IMR-90 (cell line): ENCODE measurements at regions not wholly inside any gene's neighbourhood (a gene's known extent, or its start where the extent isn't known, plus 50 kb on each side); places are given as distances from the start of the nearest gene placed in this dataset.

ENCODE experiments used
- ATAC-seq: fragments of 200-7000 bp; cut with Tn5 transposase; 2 replicates; pipeline ENCODE4 v1.9.1; 2020; ENCODE audit warnings: low read depth, mild to moderate bottlenecking, moderate library complexity
- BruUV-seq: library from RNA; stranded (reverse); fragments of 400-500 nt; replicated peaks from 2 replicates; lab custom pipeline; 2021; lab: Mats Ljungman, UMichigan
- CTCF ChIA-PET: fragments of 300-600 bp; formaldehyde crosslinking; extraction: SDS; loops from one replicate; lab custom pipeline; 2021; ENCODE audit warnings: antibody characterized with exemption; lab: Yijun Ruan, JAX
- POLR2A ChIA-PET: fragments of 300-600 bp; sonication (Branson Sonifier 250); formaldehyde crosslinking; loops from one replicate; lab custom pipeline; 2022; ENCODE audit warnings: antibody characterized with exemption; ENCODE audit not compliant: unreplicated experiment; lab: Charles Lee
- DNase-seq: peaks from one replicate; pipeline ENCODE4 v3.0.0; 2013
- H2AFZ ChIP-seq: replicated peaks from 2 replicates; pipeline ENCODE3; 2013; ENCODE audit warnings: low read length, mild to moderate bottlenecking; ENCODE audit not compliant: poor library complexity
- H2AK5ac ChIP-seq: 2 replicates; pipeline ENCODE4 v1.6.1; 2013; ENCODE audit warnings: low read depth, low read length, inconsistent platforms
- H2AK9ac ChIP-seq: replicated peaks from 2 replicates; pipeline ENCODE3; 2013; ENCODE audit warnings: mild to moderate bottlenecking, low read depth, low read length, moderate library complexity; ENCODE audit not compliant: poor library complexity
- H2BK120ac ChIP-seq: 2 replicates; pipeline ENCODE4 v1.6.1; 2013; ENCODE audit warnings: low read depth, low read length, inconsistent platforms
- H2BK15ac ChIP-seq: 3 replicates; pipeline ENCODE4 v1.6.1; 2013; ENCODE audit warnings: low read depth, low read length, inconsistent platforms
- H2BK20ac ChIP-seq: 2 replicates; pipeline ENCODE4 v1.6.1; 2013; ENCODE audit warnings: low read depth, mild to moderate bottlenecking, inconsistent platforms, low read length, moderate library complexity
- H2BK5ac ChIP-seq: 2 replicates; pipeline ENCODE4 v1.6.1; 2013; ENCODE audit warnings: mild to moderate bottlenecking, low read depth, low read length, inconsistent platforms; ENCODE audit not compliant: poor library complexity, severe bottlenecking
- H3K14ac ChIP-seq: replicated peaks from 2 replicates; pipeline ENCODE4 v1.6.1; 2013; ENCODE audit warnings: low read depth, low read length, inconsistent platforms
- H3K18ac ChIP-seq: 2 replicates; pipeline ENCODE4 v1.6.1; 2013; ENCODE audit warnings: low read depth, low read length, control low read depth
- H3K23ac ChIP-seq: 2 replicates; pipeline ENCODE4 v1.6.1; 2013; ENCODE audit warnings: low read depth, low read length, inconsistent platforms
- H3K27ac ChIP-seq: 2 replicates; pipeline ENCODE4 v1.5.1; 2013; ENCODE audit warnings: mild to moderate bottlenecking, control low read depth, low read length; ENCODE audit not compliant: insufficient read depth
- H3K27me3 ChIP-seq: 2 replicates; pipeline ENCODE4 v1.6.1; 2013; ENCODE audit warnings: low read length; ENCODE audit not compliant: control insufficient read depth, insufficient read depth
- H3K36me3 ChIP-seq: 2 replicates; pipeline ENCODE4 v1.6.1; 2013; ENCODE audit warnings: low read length, mixed read lengths; ENCODE audit not compliant: control insufficient read depth, insufficient read depth
- H3K4ac ChIP-seq: 2 replicates; pipeline ENCODE4 v1.6.1; 2013; ENCODE audit warnings: low read depth, low read length, inconsistent platforms
- H3K4me1 ChIP-seq: 2 replicates; pipeline ENCODE4 v1.6.1; 2013; ENCODE audit warnings: low read length, mixed read lengths; ENCODE audit not compliant: control insufficient read depth, insufficient read depth
- H3K4me2 ChIP-seq: 2 replicates; pipeline ENCODE4 v1.6.1; 2013; ENCODE audit warnings: low read depth, mild to moderate bottlenecking, control low read depth, low read length, moderate library complexity
- H3K4me3 ChIP-seq: 2 replicates; pipeline ENCODE4 v1.5.1; 2013; ENCODE audit warnings: low read depth, mild to moderate bottlenecking, control low read depth, low read length, moderate library complexity; ENCODE audit not compliant: insufficient read depth
- H3K56ac ChIP-seq: 2 replicates; pipeline ENCODE4 v1.6.1; 2013; ENCODE audit warnings: low read length, inconsistent platforms; ENCODE audit not compliant: insufficient read depth; ENCODE audit errors: extremely low read depth
- H3K79me1 ChIP-seq, 2 experiments: 2 replicates each; pipeline ENCODE4 v1.6.1; 2013; ENCODE audit warnings: low read length in 2 of 2, inconsistent platforms in 1 of 2, low read depth in 1 of 2
- H3K9ac ChIP-seq: 2 replicates; pipeline ENCODE4 v1.6.1; 2013; ENCODE audit warnings: low read depth, low read length, control low read depth
- H3K9me1 ChIP-seq: 2 replicates; pipeline ENCODE4 v1.6.1; 2013; ENCODE audit warnings: low read length, inconsistent platforms; ENCODE audit not compliant: insufficient read depth
- H3K9me3 ChIP-seq: 2 replicates; pipeline ENCODE4 v1.6.1; 2013; ENCODE audit warnings: low read length; ENCODE audit not compliant: control insufficient read depth, insufficient read depth
- H4K20me1 ChIP-seq: 2 replicates; pipeline ENCODE4 v1.6.1; 2013; ENCODE audit warnings: low read length, inconsistent platforms; ENCODE audit not compliant: insufficient read depth
- H4K5ac ChIP-seq: 2 replicates; pipeline ENCODE4 v1.6.1; 2013; ENCODE audit warnings: mild to moderate bottlenecking, low read depth, low read length, control low read depth
- H4K8ac ChIP-seq, 2 experiments: 2 replicates each; pipeline ENCODE4 v1.6.1; 2013; ENCODE audit warnings: low read depth in 2 of 2, low read length in 2 of 2, control low read depth in 1 of 2, inconsistent platforms in 1 of 2
- H4K91ac ChIP-seq: 2 replicates; pipeline ENCODE4 v1.6.1; 2013; ENCODE audit warnings: low read depth, low read length, inconsistent platforms; ENCODE audit not compliant: insufficient read depth
- CTCF ChIP-seq: conservative IDR thresholded peaks from 2 replicates; pipeline ENCODE4 v1.5.1; 2012; ENCODE audit warnings: mild to moderate bottlenecking, low read depth, low read length, improper control_type of control experiment
- MAZ ChIP-seq: IDR thresholded peaks from 2 replicates; pipeline ENCODE4 v1.6.1; 2012; ENCODE audit warnings: low read depth, mild to moderate bottlenecking, low read length, improper control_type of control experiment, moderate library complexity, borderline replicate concordance
- RAD21 ChIP-seq: IDR thresholded peaks from 2 replicates; pipeline ENCODE4 v1.6.1; 2012; ENCODE audit warnings: low read length, improper control_type of control experiment
- RFX5 ChIP-seq: IDR thresholded peaks from 2 replicates; pipeline ENCODE4 v1.8.0; 2012; ENCODE audit warnings: low read depth, mild to moderate bottlenecking, low read length, moderate library complexity
- SMC3 ChIP-seq: fragments of 150-350 bp; IDR thresholded peaks from 2 replicates; pipeline ENCODE4 v1.6.1; 2016; ENCODE audit warnings: low read depth, mild to moderate bottlenecking, antibody characterized with exemption, low read length, moderate library complexity
- USF2 ChIP-seq: fragments of 150-350 bp; IDR thresholded peaks from 2 replicates; pipeline ENCODE4 v1.6.1; 2017; ENCODE audit warnings: mild to moderate bottlenecking, antibody characterized with exemption, low read length, low read depth
- WGBS, 2 experiments: methylation state at CpG; one replicate each; pipeline versions ENCODE4 v1.1.5 to v1.1.7; 2013; ENCODE audit warnings: missing lambda C conversion rate in 2 of 2; ENCODE audit not compliant: insufficient read length in 1 of 2; ENCODE audit errors: extremely low coverage in 2 of 2; 5-methylcytosine and 5-hydroxymethylcytosine counted together
- dilution Hi-C: fragments of 300-500 bp; cut with HindIII; formaldehyde crosslinking; loops from one replicate; pipeline ENCODE4 v1.14.3; 2018; ENCODE audit warnings: low sequenced_read_pairs; ENCODE audit not compliant: unreplicated experiment
- in situ Hi-C: fragments of 300-500 bp; cut with MboI; formaldehyde crosslinking; loops from 3 replicates; pipeline ENCODE4 v1.14.3; 2019; ENCODE audit warnings: low sequenced_read_pairs, inconsistent platforms, mixed read lengths
- intact Hi-C: fragments of 100-400 bp; cut with micrococcal nuclease; formaldehyde crosslinking; loops from 2 replicates; pipeline ENCODE4 v1.10.0; 2022

GRCh38 chr4:124307143-124307542, 405.4 kb downstream of the ANKRD50 start:
- no peaks in the 10 kb centered on the region for H3K79me1 ChIP-seq
- H2BK15ac ChIP-seq = no peak overlapping the region
- no peak overlapping the region for H3K18ac ChIP-seq
- no CpG with 5 or more reads among the region's 3 CpGs for WGBS, 2 experiments
- dilution Hi-C loops = no loop called here
- no peak overlapping the region for H2BK120ac ChIP-seq
- no peak overlapping the region for H4K8ac ChIP-seq
- H3K9me1 ChIP-seq = no peaks in the 10 kb centered on the region
- no peaks in the 10 kb centered on the region for H3K9me3 ChIP-seq
- H3K23ac ChIP-seq = no peak overlapping the region
- no peak overlapping the region for H3K14ac ChIP-seq
- no TSS peak for BruUV-seq
- no peak overlapping the region for H2BK5ac ChIP-seq
- H2BK20ac ChIP-seq = no peak overlapping the region
- in situ Hi-C loops = no loop called here
- H2AFZ ChIP-seq = no peak overlapping the region
- no peak overlapping the region for H3K4ac ChIP-seq
- no peak overlapping the region for H3K27ac ChIP-seq
- intact Hi-C loops = no loop called here
- H3K9ac ChIP-seq = no peak overlapping the region
- no peak overlapping the region for H2AK5ac ChIP-seq
- no peaks in the 10 kb centered on the region; the same call in 1 of the 2 replicates for H3K27me3 ChIP-seq
- ATAC-seq (no peak), DNase-seq (no peak)
- ChIA-PET CTCF (interaction anchor here (1.1 kb wide), 1 partner anchor 16 kb away, joined by 3 read pairs; no protein-coding TSS in a partner anchor), POLR2A (no interaction called here)
- no peaks in the 10 kb centered on the region for H3K36me3 ChIP-seq
- no peak overlapping the region for H3K56ac ChIP-seq
- H3K4me3 ChIP-seq = no peak overlapping the region
- TF ChIP-seq RAD21 (no peak), CTCF (no peak), MAZ (no peak), USF2 (no peak), SMC3 (no peak), RFX5 (no peak)
- no peak overlapping the region for H3K4me2 ChIP-seq
- H2AK9ac ChIP-seq = no peak overlapping the region
- H4K20me1 ChIP-seq = no peaks in the 10 kb centered on the region
- H3K4me1 ChIP-seq = no peaks in the 10 kb centered on the region
- H4K5ac ChIP-seq = no peak overlapping the region
- no peak overlapping the region for H4K91ac ChIP-seq
